ENCODE measurements at regions not wholly inside any gene's neighbourhood (a gene's known extent, or its start where the extent isn't known, plus 50 kb on each side); places are given as distances from the start of the nearest gene placed in this dataset.

- TF ChIP-seq POLR2A (IDR thresholded peaks at IDR 0.05; ENCODE audit: control extremely low read depth in 1 of 2, low read depth in 2 of 2, low read length in 2 of 2) (no peak), CHD1 (IDR thresholded peaks at IDR 0.05; ENCODE audit: low read depth, low read length) (no peak)
These were observed 351.6 kb downstream of the NSUN3 start for GRCh38 chr3:94414418-94414817.

Measured in H1 (cell line).